HG02938 (cell line): ENCODE measurements at regions not wholly inside any gene's neighbourhood (a gene's known extent, or its start where the extent isn't known, plus 50 kb on each side); places are given as distances from the start of the nearest gene placed in this dataset.

Source experiments
- ATAC-seq: cut with Tn5 transposase; IDR thresholded peaks from one replicate; pipeline ENCODE4 v1.9.1; 2021; ENCODE audit warnings: mild to moderate bottlenecking, moderate library complexity; ENCODE audit not compliant: unreplicated experiment

GRCh38 chr16:79449067-79449769 is 151.3 kb downstream of the MAF start:
- ATAC-seq: no peak

- ATAC-seq: no peak
These were observed 156.0 kb downstream of the MAF start for GRCh38 chr16:79444572-79444971.

- no peak for ATAC-seq
These were observed 160.6 kb downstream of the MAF start for GRCh38 chr16:79439901-79440300.

- no peak for ATAC-seq
These were observed 162.5 kb downstream of the MAF start for GRCh38 chr16:79437764-79438751.

GRCh38 chr16:79436885-79437284 is 163.7 kb downstream of the MAF start:
- ATAC-seq: no peak

- ATAC-seq: no peak
These were observed 165.8 kb downstream of the MAF start for GRCh38 chr16:79434771-79435170.

GRCh38 chr16:79434092-79434491 is 166.4 kb downstream of the MAF start:
- no peak for ATAC-seq

- ATAC-seq: no peak
These were observed 168.6 kb downstream of the MAF start for GRCh38 chr16:79431923-79432322.

- ATAC-seq: no peak
These were observed 170.3 kb downstream of the MAF start for GRCh38 chr16:79430191-79430678.

- ATAC-seq: no peak
These were observed 171.0 kb downstream of the MAF start for GRCh38 chr16:79429381-79430190.

- ATAC-seq: no peak
These were observed 173.9 kb downstream of the MAF start for GRCh38 chr16:79426663-79427062.

GRCh38 chr16:79422064-79422463 is 178.5 kb downstream of the MAF start:
- no peak for ATAC-seq

- ATAC-seq: no peak
These were observed 179.4 kb downstream of the MAF start for GRCh38 chr16:79421126-79421525.

- ATAC-seq: no peak
These were observed 180.0 kb downstream of the MAF start for GRCh38 chr16:79420493-79420892.

- no peak for ATAC-seq
These were observed 181.4 kb downstream of the MAF start for GRCh38 chr16:79419148-79419547.

- ATAC-seq: no peak
These were observed 182.9 kb downstream of the MAF start for GRCh38 chr16:79417601-79418008.

- ATAC-seq: no peak
These were observed 184.4 kb downstream of the MAF start for GRCh38 chr16:79415983-79416640.

- ATAC-seq: no peak
These were observed 187.7 kb downstream of the MAF start for GRCh38 chr16:79412783-79413225.

- ATAC-seq: no peak
These were observed 188.7 kb downstream of the MAF start for GRCh38 chr16:79411805-79412204.

- ATAC-seq: no peak
These were observed 189.2 kb downstream of the MAF start for GRCh38 chr16:79411357-79411756.
